Adrenal gland (tissue), 9 donors: ENCODE measurements at regions not wholly inside any gene's neighbourhood (a gene's known extent, or its start where the extent isn't known, plus 50 kb on each side); places are given as distances from the start of the nearest gene placed in this dataset.

Source experiments
- DNase-seq, 7 donors: peaks; one replicate each; pipeline ENCODE4 v3.0.0-alpha.2; 2019 to 2020
- H3K27ac ChIP-seq, 5 donors: fragments of 200-600 bp; sonication (generic) in 4 of 5; 1 replicate in 3 of 5; 2 replicates in 2 of 5; pipeline versions ENCODE4 v1.5.1 to v1.8.0; 2016 to 2020; ENCODE audit warnings: mild to moderate bottlenecking in 1 of 5
- H3K27me3 ChIP-seq: fragments of 200-600 bp; 2 replicates; pipeline ENCODE4 v1.8.0; 2021
- H3K36me3 ChIP-seq, 2 donors: fragments of 200-600 bp; replicated peaks in 1 of 2; 1 replicate in 1 of 2; 2 replicates in 1 of 2; pipeline versions ENCODE4 v1.5.1 to v1.8.0; 2018 to 2022
- H3K4me1 ChIP-seq, 2 donors: fragments of 200-600 bp; replicated peaks in 1 of 2; 1 replicate in 1 of 2; 2 replicates in 1 of 2; pipeline versions ENCODE4 v1.5.1 to v1.8.0; 2018 to 2021
- H3K4me3 ChIP-seq, 4 donors: fragments of 200-600 bp; sonication (generic) in 3 of 4; one replicate each; pipeline ENCODE4 v1.5.1; 2016 to 2018
- H3K9me3 ChIP-seq, 3 donors: fragments of 200-600 bp; sonication (generic) in 1 of 3; replicated peaks in 1 of 3; 1 replicate in 2 of 3; 2 replicates in 1 of 3; pipeline versions ENCODE4 v1.5.1 to v1.8.0; 2016 to 2021
- CTCF ChIP-seq, 6 experiments: fragments of 450-650 bp in 4 of 6; fragments of 200-600 bp in 2 of 6; sonication (generic) in 1 of 6; IDR thresholded peaks; 1 replicate in 5 of 6; 2 replicates in 1 of 6; pipeline versions ENCODE4 v1.5.1 to v1.8.0; 2016 to 2021; ENCODE audit warnings: antibody characterized with exemption in 6 of 6, mild to moderate bottlenecking in 2 of 6, moderate library complexity in 1 of 6
- POLR2A ChIP-seq, 2 donors: fragments of 450-650 bp; IDR thresholded peaks; one replicate each; pipeline ENCODE4 v1.6.1; 2017; ENCODE audit warnings: antibody characterized with exemption in 2 of 2, mild to moderate bottlenecking in 2 of 2, moderate library complexity in 1 of 2
- WGBS, 4 donors: extraction: QIAGEN DNeasy Blood & Tissue Kit in 2 of 4; methylation state at CpG; one replicate each; pipeline versions ENCODE4 v1.1.5 to v1.1.7; 2013 to 2017; 5-methylcytosine and 5-hydroxymethylcytosine counted together
- intact Hi-C, 2 donors: fragments of 100-400 bp; cut with DNase I; formaldehyde crosslinking; loops; one replicate each; pipeline versions ENCODE4 v1.14.1 to v1.15.0; 2022 to 2023
- donor health status: healthy with polysubstance abuse.
- donor health status: Bipolar disorder and iron deficiency.
- donor health status: DM: yes; HTN: yes; CAD: no.
- donor health status: DM: no; HTN: no; CAD: no.
- donor health status: DM: no; HTN: no; CAD: no.

DNA sequence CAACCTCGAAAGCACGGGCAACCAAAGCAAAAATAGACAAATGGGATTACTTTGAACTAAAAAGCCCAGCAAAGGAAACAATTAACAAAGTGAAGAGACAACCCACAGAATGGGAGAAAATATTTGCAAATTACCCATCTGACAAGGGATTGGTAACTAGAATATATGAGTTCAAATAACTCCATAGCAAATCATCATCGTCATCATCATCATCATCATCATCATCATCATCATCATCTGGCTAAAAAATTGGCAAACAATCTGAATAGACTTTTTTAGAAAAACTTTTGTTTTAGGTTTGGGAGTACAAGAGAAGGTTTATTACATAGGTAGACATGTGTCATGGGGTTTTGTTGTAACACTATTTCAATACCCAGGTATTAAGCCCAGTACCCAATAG lies 1239.3 kb upstream of the FAM98A start:
- Histone ChIP-seq H3K36me3 (no peaks in the 10 kb centered on the region), H3K27ac (no peak overlapping the region), H3K4me1 (no peaks in the 10 kb centered on the region), H3K4me3 (no peak overlapping the region), H3K27me3 (no peaks in the 10 kb centered on the region), H3K9me3 (no peaks in the 10 kb centered on the region)
- TF ChIP-seq CTCF (IDR thresholded peaks at IDR 0.05) (no peak), POLR2A (IDR thresholded peaks at IDR 0.05) (no peak)
- no peak for DNase-seq
- 74 to 86% (median 82%) methylated on average over 3 of the region's 3 CpGs for WGBS, 4 donors
- intact Hi-C loops = no loop called here

GRCh38 chr2:34836361-34836760 lies 1237.3 kb upstream of the FAM98A start:
- no peak for DNase-seq
- intact Hi-C loops = no loop called here
- no peaks in the 10 kb centered on the region for H3K36me3 ChIP-seq
- H3K27me3 ChIP-seq = no peaks in the 10 kb centered on the region
- WGBS, 4 donors = 62 to 86% (median 69%) methylated on average over 1 of the region's 1 CpG
- H3K4me3 ChIP-seq = no peak overlapping the region
- H3K27ac ChIP-seq = no peak overlapping the region
- no peaks in the 10 kb centered on the region for H3K9me3 ChIP-seq
- TF ChIP-seq CTCF (IDR thresholded peaks at IDR 0.05) (no peak), POLR2A (IDR thresholded peaks at IDR 0.05) (no peak)
- H3K4me1 ChIP-seq = no peaks in the 10 kb centered on the region

- intact Hi-C loops = no loop called here
These were observed 1232.0 kb upstream of the FAM98A start for GRCh38 chr2:34831096-34831495.

GRCh38 chr2:34828481-34828880 lies 1229.4 kb upstream of the FAM98A start:
- no peak for DNase-seq
- Histone ChIP-seq H3K4me3 (no peak overlapping the region), H3K36me3 (no peaks in the 10 kb centered on the region), H3K27me3 (no peaks in the 10 kb centered on the region), H3K4me1 (no peaks in the 10 kb centered on the region), H3K27ac (no peak overlapping the region), H3K9me3 (no peaks in the 10 kb centered on the region)
- intact Hi-C loops = no loop called here
- TF ChIP-seq POLR2A (IDR thresholded peaks at IDR 0.05) = no peak
- no peak for TF ChIP-seq CTCF (IDR thresholded peaks at IDR 0.05)

More at GRCh38 chr2:34831096-34831495, 1232.0 kb upstream of the FAM98A start:
- H3K4me3 ChIP-seq = no peak overlapping the region
- H3K9me3 ChIP-seq = no peaks in the 10 kb centered on the region
- no peaks in the 10 kb centered on the region for H3K27me3 ChIP-seq
- H3K36me3 ChIP-seq = no peaks in the 10 kb centered on the region
- H3K4me1 ChIP-seq = no peaks in the 10 kb centered on the region
- 62 to 88% (median 75%) methylated on average over 4 of the region's 4 CpGs for WGBS, 4 donors
- H3K27ac ChIP-seq = no peak overlapping the region
- DNase-seq = no peak
- TF ChIP-seq POLR2A (IDR thresholded peaks at IDR 0.05) = no peak
- no peak for TF ChIP-seq CTCF (IDR thresholded peaks at IDR 0.05)
